ENCODE measurements at regions not wholly inside any gene's neighbourhood (a gene's known extent, or its start where the extent isn't known, plus 50 kb on each side); places are given as distances from the start of the nearest gene placed in this dataset.
"Not testable (repeated sequence)": the region's sequence is repeated elsewhere in the genome, so short reads cannot be mapped to it uniquely, and the experiment has no call there.

DNA sequence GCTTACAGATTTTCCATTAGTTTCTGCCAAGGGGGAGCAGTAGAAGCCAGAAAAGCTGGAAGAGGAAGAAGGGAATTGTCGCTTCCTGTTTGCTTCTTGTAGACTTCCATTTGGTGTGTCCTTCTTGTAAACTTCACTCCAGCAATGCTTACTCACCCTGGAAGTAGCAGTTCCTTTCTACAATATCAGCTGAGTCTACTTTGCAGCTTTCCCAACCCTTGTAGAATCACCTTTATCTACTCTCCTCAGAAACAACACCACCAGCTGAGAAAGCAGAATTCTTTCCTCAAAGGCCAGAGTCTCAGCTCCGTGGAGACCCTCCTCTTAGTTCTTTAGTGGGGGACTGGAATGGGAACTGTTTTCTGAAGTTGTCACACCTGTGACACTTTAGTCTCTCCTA lies 1136.7 kb upstream of the TMPRSS15 start:
- Histone ChIP-seq H3K4me3 (no peak overlapping the region), H4K20me1 (no peaks in the 10 kb centered on the region), H3K4me1 (no peaks in the 10 kb centered on the region), H3K36me3 (no peaks in the 10 kb centered on the region), H3K9me3 (no peaks in the 10 kb centered on the region), H3K9ac (no peak overlapping the region), H3K27ac (no peak overlapping the region), H3K4me2 (no peak overlapping the region), H3K27me3 (no peaks in the 10 kb centered on the region)
- TF ChIP-seq Cebpa-rat (IDR thresholded peaks at IDR 0.05) = no peak

DNA sequence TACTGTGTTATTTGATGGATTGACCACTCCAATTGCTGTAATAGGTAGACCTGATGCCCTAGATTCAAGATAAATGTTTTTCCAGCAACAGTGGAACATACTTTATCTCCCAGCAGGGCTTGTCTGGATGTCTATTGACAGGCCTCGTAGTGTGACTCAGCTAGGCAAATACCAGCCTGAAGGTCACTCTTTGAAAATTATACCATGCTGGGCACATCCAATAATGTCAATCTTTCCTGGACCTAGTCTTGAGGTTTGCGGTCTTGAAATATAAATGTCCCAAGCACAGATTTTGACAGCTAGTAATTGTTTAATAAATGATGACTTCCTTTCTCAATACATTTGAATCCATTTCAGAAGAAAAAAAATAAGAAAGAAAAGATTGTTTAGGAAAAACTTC lies 1138.0 kb upstream of the TMPRSS15 start:
- H3K4me1 ChIP-seq = no peaks in the 10 kb centered on the region
- no peak for TF ChIP-seq Cebpa-rat (IDR thresholded peaks at IDR 0.05)
- H3K9ac ChIP-seq = no peak overlapping the region
- no peaks in the 10 kb centered on the region for H4K20me1 ChIP-seq
- H3K9me3 ChIP-seq = peaks cover 10% of the 10 kb centered on the region; the same call in 1 of the 2 replicates
- no peak overlapping the region for H3K4me2 ChIP-seq
- no peaks in the 10 kb centered on the region for H3K36me3 ChIP-seq
- H3K4me3 ChIP-seq = no peak overlapping the region
- no peak overlapping the region for H3K27ac ChIP-seq
- H3K27me3 ChIP-seq = no peaks in the 10 kb centered on the region

DNA sequence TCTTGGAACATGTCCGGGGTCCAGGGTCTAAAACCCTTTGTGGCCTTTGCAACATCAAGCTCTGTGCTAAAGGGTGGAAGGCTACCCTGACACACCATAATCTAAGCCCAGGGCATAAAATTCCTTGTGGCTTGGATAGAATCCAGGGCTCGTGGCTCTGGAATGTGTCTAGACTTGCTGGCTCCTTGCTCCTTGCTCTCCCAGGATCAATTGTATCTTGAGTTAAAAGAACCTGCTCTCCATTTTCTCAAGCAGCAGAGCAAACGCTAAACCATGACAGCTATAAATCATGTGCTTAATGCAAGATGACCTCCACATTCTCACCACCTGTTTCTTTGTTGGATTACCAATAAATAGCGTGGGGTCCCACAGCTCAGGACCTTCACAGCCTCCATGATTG lies 1140.9 kb upstream of the TMPRSS15 start:
- not testable (repeated sequence) for H3K4me3 ChIP-seq, H3K27ac ChIP-seq, H3K4me1 ChIP-seq, H3K27me3 ChIP-seq, H3K9ac ChIP-seq, H3K4me2 ChIP-seq, H3K36me3 ChIP-seq, H4K20me1 ChIP-seq
- H3K9me3 ChIP-seq = peaks cover 16% of the 10 kb centered on the region

DNA sequence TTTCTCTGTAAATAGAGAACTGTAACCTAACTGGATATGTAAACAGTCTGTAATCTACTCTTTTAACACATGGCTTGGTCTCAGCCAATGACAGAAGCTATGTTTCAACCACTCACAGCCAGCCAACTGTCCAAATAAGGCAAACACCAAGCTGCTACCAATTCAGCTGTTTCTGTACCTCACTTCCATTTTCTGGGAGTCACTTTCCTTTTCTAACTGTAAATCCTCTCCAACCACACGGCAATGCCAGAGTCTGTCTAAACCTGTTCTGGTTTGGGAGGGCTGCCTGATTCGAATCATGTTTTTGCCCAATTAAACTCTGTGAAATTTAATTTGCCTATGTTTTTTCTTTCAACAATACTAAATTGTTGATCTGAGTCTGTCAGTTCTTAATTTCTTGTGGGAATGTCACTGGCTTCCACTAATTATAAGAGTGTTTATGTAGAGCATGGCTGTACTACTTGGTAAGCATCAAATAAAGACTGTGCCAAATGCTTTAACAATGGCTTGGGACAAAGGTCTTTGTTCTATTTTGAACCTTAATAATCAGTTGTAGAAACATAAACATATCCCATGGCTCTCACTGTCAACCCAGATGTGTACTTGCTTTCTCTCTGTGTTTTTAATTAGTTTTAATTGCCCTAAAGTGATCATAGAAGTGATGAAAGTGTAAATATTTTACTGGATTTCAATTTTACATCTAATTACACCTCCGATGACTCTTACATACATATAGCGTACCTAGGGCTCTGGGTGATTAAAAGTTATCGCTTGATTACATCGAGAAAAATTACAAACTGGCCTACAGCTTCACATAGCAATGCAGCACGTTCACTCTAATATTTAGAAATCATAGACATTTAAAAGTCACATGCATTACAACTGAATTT lies 1144.6 kb upstream of the TMPRSS15 start:
- Histone ChIP-seq H3K4me3 (no peak overlapping the region), H3K36me3 (no peaks in the 10 kb centered on the region), H3K27ac (no peak overlapping the region), H3K4me2 (no peak overlapping the region), H3K27me3 (no peaks in the 10 kb centered on the region), H3K4me1 (no peaks in the 10 kb centered on the region), H4K20me1 (no peaks in the 10 kb centered on the region), H3K9ac (no peak overlapping the region), H3K9me3 (peaks cover 16% of the 10 kb centered on the region)
- TF ChIP-seq Cebpa-rat (IDR thresholded peaks at IDR 0.05) = no peak

DNA sequence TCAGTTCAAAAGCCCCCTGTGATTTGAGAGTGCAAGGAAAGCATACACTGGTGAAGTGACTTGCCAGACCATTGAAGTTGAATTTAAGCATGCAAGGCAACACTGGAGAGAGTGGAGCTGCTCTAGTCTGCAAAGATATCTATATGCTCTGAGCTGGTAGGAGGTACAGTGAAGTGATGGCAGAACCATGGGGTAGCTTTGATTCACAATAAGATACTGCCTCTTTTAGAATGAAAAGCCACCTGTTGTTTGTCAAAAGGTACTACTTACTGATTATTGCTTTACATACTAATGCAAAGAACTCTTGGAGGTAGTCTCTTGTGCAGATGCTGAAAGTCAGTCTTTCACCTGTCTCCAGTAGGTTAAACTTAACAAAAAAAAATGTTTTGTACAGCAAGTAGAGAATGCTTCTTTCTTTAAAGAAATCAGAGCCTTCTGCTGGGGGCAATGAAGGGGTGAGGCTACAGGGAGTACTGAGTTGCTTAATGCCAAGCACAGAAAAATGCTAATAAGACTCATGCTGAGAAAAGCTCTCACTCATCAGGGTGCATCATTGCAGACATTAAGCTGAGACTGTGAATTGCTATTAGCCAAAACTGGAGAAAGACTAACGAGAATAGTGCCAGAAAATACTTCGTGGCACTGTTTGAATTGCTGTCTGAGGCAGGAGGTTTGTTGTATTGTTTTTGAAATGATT lies 1150.5 kb upstream of the TMPRSS15 start:
- no peak overlapping the region for H3K4me3 ChIP-seq
- H3K9ac ChIP-seq = no peak overlapping the region
- H3K27ac ChIP-seq = no peak overlapping the region
- H3K27me3 ChIP-seq = no peaks in the 10 kb centered on the region
- H3K9me3 ChIP-seq = no peaks in the 10 kb centered on the region
- no peaks in the 10 kb centered on the region for H4K20me1 ChIP-seq
- no peak for TF ChIP-seq Cebpa-rat (IDR thresholded peaks at IDR 0.05)
- H3K4me2 ChIP-seq = no peak overlapping the region
- no peaks in the 10 kb centered on the region for H3K4me1 ChIP-seq
- no peaks in the 10 kb centered on the region for H3K36me3 ChIP-seq

DNA sequence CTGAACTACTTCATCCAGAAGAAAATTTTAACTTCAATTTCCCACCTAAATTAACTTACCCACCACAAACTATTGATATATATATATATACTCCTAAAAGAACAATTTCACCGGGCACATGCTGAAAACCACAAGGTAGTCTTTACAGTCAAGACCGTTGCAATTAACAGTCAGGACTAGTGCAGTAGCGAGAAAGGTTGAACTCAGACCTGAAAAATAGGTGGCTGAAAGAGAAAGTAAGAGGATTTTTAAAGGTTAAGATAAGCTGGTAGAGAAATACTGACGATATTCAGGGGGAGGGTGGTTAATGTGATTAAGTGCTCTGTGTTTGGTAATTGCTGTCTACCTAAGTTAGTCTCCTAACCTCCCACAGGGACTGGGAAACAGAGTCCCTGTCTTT lies 1153.5 kb upstream of the TMPRSS15 start:
- H3K36me3 ChIP-seq = no peaks in the 10 kb centered on the region
- H3K9ac ChIP-seq = no peak overlapping the region
- no peak overlapping the region for H3K4me2 ChIP-seq
- H3K4me3 ChIP-seq = no peak overlapping the region
- no peaks in the 10 kb centered on the region for H3K4me1 ChIP-seq
- no peaks in the 10 kb centered on the region for H3K27me3 ChIP-seq
- no peak for TF ChIP-seq Cebpa-rat (IDR thresholded peaks at IDR 0.05)
- H4K20me1 ChIP-seq = no peaks in the 10 kb centered on the region
- no peak overlapping the region for H3K27ac ChIP-seq
- H3K9me3 ChIP-seq = no peaks in the 10 kb centered on the region

DNA sequence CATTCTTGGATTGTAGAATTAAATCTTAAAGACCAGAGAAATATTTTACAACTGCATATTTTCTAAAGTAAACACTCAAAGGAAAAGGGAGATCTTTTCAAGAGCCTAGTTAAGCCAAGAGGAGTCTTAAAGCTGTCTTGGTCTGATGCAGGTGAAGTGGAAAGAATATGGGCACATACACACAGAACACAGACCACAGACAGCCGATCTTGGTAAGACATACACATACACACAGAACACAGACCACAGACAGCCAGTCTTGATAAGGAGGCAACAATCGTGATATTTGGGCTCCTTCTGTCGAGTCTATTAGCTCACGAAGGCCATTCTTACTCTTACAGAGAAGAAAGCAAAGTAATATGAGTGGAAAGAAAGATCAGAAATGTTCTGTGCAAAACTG lies 1153.9 kb upstream of the TMPRSS15 start:
- Histone ChIP-seq H3K36me3 (no peaks in the 10 kb centered on the region), H3K27ac (no peak overlapping the region), H3K9ac (no peak overlapping the region), H3K4me3 (no peak overlapping the region), H3K4me1 (no peaks in the 10 kb centered on the region), H3K9me3 (no peaks in the 10 kb centered on the region), H3K4me2 (no peak overlapping the region), H3K27me3 (no peaks in the 10 kb centered on the region), H4K20me1 (no peaks in the 10 kb centered on the region)
- no peak for TF ChIP-seq Cebpa-rat (IDR thresholded peaks at IDR 0.05)

DNA sequence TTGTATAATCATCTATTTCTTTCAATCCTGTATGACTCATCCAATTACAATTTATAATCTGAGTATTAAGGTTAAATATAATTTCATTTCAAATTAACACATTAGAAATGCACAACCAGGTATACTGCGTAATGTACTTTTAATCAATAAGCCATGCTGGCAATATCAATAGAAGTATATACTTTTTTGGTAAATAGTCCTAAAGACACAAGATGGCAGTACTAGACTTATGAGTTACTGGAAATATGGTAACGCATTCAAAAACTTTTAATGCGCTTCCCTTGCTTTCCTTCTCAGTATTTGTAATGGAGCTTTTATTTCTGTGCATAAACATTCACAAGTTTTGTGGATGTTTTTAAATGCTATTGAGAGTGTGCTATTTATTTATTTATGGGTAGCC lies 1162.0 kb upstream of the TMPRSS15 start:
- Histone ChIP-seq H4K20me1 (no peaks in the 10 kb centered on the region), H3K4me3 (no peak overlapping the region), H3K9me3 (no peaks in the 10 kb centered on the region), H3K9ac (no peak overlapping the region), H3K27me3 (no peaks in the 10 kb centered on the region), H3K4me2 (no peak overlapping the region), H3K27ac (no peak overlapping the region), H3K36me3 (no peaks in the 10 kb centered on the region), H3K4me1 (no peaks in the 10 kb centered on the region)
- no peak for TF ChIP-seq Cebpa-rat (IDR thresholded peaks at IDR 0.05)

DNA sequence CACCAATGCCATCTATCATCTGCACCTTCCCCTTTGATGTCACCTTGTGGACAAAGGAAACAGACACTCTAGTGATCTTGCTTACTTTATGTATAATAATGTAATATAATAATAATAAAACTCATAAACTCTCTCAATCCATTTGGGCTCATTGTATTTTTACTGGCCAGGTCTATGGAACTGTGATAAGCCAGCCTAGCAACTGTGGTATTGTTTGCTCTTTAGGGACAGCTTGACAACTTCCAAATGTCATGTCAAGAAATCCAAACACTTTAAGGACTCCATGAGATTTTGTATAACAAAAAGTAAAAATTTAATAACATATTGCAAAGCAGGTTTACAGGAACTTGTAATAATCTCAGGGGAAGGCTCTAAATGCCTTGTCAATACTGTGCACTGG lies 1163.4 kb upstream of the TMPRSS15 start:
- Histone ChIP-seq H3K27me3 (no peaks in the 10 kb centered on the region), H4K20me1 (no peaks in the 10 kb centered on the region), H3K9ac (no peak overlapping the region), H3K9me3 (no peaks in the 10 kb centered on the region), H3K36me3 (no peaks in the 10 kb centered on the region), H3K27ac (no peak overlapping the region), H3K4me1 (no peaks in the 10 kb centered on the region), H3K4me2 (no peak overlapping the region), H3K4me3 (no peak overlapping the region)
- no peak for TF ChIP-seq Cebpa-rat (IDR thresholded peaks at IDR 0.05)

DNA sequence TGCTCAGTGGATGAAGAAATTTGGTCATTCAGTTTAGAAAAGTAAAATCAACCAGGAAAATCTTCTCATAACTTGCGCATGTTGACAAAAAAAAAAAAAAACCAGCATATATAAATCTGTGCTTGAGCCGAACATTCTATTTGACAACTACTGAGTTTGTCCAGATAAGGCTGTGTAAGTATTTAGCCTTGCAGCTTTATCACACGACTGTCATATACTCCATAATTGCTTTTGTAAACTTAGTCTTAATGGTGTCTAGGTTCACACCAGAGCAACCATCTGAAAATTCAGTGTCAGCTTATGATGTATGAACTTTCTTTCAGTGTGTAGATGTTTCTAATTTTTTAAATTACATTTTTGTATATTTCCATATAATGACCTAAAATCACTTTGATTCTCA lies 1173.8 kb upstream of the TMPRSS15 start:
- H3K9me3 ChIP-seq = no peaks in the 10 kb centered on the region
- TF ChIP-seq Cebpa-rat (IDR thresholded peaks at IDR 0.05) = no peak

More for the DNA sequence above, 1173.8 kb upstream of the TMPRSS15 start:
- Histone ChIP-seq H3K4me2 (no peak overlapping the region), H3K9ac (no peak overlapping the region), H3K27ac (no peak overlapping the region), H3K36me3 (no peaks in the 10 kb centered on the region), H3K4me3 (no peak overlapping the region), H3K4me1 (no peaks in the 10 kb centered on the region), H4K20me1 (no peaks in the 10 kb centered on the region), H3K27me3 (no peaks in the 10 kb centered on the region)
